ENCODE measurements at regions not wholly inside any gene's neighbourhood (a gene's known extent, or its start where the extent isn't known, plus 50 kb on each side); places are given as distances from the start of the nearest gene placed in this dataset.
"Not testable (repeated sequence)": the region's sequence is repeated elsewhere in the genome, so short reads cannot be mapped to it uniquely, and the experiment has no call there.

DNA sequence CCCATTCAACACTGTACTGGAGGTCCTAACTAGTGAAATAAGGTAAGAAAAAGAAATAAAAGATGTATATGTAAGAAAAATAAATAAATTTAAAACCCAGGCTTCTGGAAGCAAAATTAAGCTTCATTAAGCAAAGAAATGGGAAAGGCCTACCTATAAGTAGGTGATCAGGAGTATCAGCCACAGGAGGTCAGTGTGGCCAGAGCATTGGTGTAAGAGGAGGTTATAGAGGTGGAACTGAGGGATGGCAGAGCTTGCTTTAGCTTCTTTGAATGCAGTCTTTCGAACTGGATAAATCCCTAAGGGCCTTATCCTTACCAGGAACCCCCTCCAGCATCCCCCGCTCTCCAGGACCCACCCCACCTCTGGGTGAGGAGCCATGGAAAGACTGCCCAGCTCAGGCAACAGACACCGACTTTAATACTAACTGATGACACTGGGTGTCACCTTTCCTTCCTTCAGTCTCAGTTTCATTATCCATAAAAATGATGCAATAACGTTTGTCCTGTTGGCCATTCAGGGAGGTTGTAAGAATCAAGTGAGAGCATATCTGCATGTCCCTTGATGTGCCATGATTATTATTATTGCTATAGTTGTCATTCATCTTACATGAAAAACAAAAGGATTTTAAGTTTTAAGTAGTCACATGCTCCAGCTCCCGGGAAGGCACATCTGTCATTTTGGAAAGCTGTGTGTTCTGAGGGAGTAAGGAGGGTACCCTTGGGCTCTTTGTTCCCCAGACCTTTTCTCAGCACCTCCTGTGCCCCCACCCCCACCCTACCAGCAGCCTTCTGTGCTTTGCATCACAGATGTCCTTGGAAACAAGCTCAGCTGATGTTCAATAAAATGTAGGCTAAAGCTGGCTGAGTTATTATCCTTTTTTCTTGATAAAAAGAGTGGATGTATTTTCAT lies 50.8 kb upstream of the CTNNA1 start:
- DNase-seq (ENCODE audit: low read depth, low spot score): no peak

DNA sequence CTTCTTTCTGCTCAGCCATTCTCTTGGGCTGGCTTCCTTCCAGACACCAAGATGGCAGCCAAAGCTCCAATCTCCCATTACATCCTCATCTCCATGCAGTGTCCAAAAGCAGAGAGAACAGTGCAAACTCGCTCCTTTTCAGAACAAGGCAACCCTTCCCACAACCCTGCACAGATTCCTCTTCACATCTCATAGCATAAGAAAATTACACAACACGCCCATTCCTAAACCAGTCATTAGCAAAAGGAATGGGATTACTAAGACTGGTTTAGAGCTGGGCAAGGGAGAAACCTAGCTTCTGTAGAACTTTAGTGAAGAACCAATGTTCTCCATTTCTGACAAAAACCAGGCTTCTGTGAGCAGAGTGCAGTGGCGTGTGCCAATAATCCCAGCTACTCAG lies 51.5 kb upstream of the CTNNA1 start:
- no peak for DNase-seq (ENCODE audit: low read depth, low spot score)

DNA sequence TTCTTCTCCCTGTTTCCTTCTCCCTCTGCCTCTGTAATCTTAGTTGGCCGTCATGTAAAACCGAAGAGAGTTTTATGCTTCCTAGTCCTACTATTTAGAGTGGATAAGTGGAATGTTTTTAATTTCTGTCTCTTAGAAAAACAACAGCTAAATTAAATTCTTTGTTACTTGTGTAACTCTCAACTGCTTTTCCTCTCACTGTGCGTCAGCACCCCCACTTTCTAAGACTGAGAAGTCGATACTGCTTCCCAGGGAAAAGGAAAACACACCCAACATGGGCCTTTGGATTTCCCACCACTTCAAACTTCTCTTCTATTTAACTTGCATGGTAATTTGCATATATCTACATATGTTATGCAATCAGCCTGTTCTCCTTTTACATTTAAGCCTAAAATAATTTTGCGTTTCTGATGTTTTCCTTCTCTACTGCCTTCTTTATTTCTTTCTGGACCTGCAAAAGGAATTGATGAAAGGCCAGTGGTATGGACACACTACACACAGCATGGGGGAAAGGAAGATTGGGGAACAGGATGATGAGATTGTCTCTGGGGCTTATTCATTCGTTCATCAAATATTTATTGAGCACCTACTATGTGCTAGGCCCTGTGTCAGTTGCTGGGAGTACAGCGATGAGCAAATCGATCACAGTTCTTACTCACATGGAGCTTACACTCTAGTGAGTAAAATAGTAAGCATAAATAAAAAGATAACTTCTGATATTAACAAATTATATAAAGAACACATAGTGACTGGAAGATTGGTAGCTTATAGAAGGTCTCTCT lies 52.5 kb upstream of the CTNNA1 start:
- no peak for DNase-seq (ENCODE audit: low read depth, low spot score)

DNA sequence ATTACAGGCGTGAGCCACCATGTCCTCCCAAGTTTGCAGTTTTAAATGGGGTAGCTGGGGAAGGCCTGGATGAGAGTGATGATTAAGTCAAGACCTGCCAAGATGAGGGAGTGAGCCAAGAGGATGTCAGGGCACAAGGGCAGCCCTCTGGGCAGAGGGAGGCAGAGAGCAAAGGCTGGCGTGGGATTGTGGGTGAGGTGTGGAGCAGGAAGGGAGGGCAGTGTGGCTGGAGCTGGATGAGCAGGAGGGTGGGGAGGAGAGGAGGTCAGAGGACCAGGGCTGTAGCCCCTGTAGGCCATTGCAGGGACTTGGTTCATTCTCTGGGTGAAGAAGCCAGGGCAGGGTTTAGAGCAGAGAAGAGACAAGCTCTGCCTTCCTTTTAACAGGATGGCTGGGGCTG lies 53.7 kb upstream of the CTNNA1 start:
- no peak for DNase-seq (ENCODE audit: low read depth, low spot score)

DNA sequence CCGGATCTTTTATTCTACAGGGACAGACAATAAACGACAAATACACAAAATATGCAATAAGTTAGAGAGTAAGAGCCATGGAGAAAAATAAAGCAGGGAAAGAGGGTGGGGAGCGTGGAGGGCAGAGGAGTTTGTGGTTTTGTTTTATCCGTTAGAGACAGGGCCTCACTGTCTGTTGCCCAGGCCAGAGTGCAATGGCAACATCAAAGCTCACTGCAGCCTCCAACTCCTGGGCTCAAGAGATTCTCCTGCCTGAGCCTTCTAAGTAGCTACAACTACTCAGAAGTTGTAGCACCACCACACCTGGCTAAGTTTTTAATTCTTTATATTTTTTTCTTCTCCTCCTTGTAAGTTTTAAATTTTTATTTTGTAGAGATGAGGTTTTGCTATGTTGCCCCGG lies 54.5 kb upstream of the CTNNA1 start:
- no peak for DNase-seq (ENCODE audit: low read depth, low spot score)

DNA sequence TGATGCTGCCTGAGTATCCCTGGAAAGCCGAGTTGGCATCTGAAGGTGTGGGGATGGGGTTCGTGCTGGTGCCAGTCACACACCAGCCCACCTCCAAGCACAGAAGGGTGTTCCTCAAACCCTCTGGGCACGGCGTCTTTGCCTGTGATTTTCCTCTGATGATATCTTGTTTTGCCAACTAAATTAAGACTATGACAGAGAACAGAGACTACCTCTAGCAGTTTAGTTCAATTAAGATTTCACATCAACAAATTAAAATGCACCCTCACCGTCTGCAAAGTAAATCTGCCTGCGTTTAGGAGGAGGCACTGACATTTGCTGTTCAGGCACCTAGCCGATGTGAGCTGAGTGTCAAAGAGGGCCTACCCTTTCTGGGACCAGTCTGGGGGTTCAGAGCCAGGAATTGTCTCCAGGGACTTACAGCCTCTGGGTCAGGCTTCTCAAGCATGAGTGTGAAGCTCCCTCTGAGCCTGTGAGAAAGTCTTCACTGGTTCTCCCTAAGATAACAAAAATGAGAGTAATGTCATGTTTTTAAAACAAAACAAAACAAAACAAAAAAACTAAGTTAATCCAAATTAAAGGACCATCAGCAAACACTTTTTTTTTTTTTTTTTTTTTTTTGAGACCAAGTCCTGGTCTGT lies 55.4 kb upstream of the CTNNA1 start:
- DNase-seq (ENCODE audit: low read depth, low spot score): no peak

DNA sequence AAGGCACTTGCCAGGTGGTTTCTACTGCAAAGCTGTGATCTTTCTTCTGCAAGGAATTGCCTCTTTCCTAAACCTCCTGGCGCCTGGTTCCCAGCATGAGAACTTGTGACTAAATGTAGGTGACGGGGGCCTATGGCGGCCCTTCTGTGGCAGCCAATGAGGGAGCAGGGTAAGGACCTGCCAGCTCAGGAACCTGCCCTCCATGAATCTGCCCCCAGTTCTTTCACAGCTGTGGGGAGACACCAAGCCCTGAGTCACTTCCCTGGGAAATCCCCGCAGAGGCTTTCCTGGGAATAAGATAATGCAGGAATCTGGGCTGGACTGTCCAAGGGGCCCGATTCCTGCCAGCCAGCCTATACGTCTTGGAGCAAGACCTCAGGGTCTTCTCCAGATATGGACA lies 56.7 kb upstream of the CTNNA1 start:
- peak; percentile 66 for DNase-seq (ENCODE audit: low read depth, low spot score)

DNA sequence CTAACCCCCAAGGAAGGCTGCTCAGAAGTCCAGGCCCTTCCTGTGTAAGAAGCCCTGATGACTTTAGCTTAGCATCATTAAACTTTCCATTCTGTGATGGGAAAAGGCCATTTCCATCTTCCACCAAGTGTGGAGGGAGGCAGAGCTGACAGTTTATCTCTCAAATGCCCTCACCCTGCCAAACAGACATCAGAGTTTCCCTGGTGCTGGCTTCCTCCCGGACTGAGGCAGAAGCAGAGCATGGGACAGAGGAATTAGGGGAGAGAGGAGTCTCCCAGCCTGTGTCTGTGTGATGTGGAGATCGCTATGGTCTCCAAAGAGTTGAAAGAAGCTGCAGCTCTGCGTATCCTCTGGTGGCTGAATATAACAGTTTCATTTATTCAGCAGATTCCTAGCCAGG lies 57.4 kb upstream of the CTNNA1 start:
- no peak for DNase-seq (ENCODE audit: low read depth, low spot score)

DNA sequence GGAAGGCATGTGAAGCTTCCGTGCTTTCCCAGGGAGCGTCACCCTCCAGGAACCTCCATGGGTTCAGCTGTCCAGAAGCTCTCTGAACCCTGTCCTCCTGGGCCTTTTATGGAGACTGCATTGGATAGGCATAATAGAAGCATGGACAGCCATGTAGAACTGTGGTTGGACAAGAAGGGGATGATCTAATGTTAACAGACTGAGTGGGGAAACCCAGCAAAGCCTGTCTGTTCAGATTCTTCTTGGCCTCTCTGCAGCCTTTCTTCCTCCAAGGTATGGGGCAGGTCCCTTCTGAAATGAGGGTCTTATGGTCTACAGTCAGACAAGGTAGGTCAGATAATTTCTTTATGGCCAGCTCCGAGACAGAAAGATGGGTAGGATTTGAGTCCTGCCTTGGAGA lies 59.1 kb upstream of the CTNNA1 start:
- DNase-seq (ENCODE audit: low read depth, low spot score): no peak

DNA sequence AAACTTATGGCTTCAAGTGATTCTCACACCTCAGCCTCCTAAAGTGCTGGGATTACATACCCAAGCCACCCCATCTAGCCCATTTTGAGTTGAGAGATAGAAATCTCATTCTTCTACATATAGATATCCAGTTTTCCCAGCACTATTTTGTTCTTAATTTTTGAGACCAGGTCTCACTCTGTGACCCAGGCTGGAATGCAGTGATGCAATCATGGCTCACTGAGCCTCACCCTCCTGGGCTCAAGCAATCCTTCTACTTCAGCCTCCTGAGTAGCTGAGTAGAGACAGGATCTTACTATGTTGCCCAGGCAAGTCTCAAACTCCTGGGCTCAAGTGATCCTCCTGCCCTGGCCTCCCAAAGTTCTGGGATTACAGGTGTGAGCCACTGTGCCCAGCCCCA lies 60.9 kb upstream of the CTNNA1 start:
- DNase-seq (ENCODE audit: low read depth, low spot score): no peak

DNA sequence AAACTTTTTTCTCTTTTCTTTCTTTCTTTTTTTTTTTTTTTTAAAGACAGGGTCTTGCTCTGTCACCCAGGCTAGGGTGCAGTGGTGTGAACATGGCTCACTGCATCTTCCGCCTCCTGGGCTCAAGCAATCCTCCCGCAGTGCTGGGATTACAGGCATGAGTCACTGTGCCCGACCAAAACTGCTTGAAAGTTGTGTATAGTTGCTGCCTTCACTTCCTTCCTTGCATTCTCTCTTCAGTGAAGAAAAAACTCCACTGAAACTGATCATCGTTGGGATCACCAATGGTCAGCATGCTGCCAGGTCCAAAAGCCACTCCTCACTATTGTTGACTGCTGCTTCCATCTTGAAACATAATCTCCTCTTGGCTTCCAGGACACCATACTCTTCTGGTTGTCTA lies 66.6 kb upstream of the CTNNA1 start:
- DNase-seq (ENCODE audit: low read depth, low spot score): peak; percentile 71

DNA sequence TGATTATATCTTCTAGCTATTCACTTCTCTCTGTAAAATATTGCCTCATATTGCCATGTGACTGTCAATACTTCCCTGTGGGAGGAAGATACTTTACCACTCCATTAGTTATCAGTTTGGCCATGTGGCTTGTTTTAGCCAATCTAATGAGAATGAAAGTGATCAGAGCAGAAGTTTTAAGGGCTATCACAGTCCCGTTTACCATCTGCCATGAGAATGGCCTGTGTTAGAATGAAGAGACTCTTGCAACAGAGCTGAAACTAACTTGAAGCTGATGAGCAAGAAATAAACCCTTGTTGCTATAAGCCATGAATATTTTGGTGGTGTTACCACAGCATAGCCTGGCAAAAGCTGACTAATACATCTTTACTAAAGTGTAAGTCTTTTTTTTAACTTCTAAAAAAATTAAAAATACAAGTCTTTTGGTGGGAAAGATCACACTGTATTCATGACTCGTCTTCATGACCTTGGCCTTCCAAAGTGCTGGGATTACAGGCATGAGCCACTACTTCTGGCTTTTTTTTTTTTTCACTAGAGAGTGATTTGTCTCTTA lies 68.0 kb upstream of the CTNNA1 start:
- no peak for DNase-seq (ENCODE audit: low read depth, low spot score)

DNA sequence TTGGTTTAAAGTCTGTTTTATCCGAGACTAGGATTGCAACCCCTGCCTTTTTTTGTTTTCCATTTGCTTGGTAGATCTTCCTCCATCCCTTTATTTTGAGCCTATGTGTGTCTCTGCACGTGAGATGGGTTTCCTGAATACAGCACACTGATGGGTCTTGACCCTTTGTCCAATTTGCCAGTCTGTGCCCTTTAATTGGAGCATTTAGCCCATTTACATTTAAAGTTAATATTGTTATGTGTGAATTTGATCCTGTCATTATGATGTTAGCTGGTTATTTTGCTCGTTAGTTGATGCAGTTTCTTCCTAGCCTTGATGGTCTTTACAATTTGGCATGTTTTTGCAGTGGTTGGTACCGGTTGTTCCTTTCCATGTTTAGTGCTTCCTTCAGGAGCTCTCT lies 70.8 kb upstream of the CTNNA1 start:
- not testable (repeated sequence) for DNase-seq (ENCODE audit: low read depth, low spot score)

DNA sequence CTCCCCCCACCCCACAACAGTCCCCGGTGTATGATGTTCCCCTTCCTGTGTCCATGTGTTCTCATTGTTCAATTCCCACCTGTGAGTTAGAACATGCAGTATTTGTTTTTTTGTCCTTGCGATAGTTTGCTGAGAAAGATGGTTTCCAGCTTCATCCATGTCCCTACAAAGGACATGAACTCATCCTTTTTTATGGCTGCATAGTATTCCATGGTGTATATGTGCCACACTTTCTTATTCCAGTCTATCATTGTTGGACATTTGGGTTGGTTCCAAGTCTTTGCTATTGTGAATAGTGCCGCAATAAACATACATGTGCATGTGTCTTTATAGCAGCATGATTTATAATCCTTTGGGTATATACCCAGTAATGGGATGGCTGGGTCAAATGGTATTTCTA lies 74.4 kb upstream of the CTNNA1 start:
- not testable (repeated sequence) for DNase-seq (ENCODE audit: low read depth, low spot score)

DNA sequence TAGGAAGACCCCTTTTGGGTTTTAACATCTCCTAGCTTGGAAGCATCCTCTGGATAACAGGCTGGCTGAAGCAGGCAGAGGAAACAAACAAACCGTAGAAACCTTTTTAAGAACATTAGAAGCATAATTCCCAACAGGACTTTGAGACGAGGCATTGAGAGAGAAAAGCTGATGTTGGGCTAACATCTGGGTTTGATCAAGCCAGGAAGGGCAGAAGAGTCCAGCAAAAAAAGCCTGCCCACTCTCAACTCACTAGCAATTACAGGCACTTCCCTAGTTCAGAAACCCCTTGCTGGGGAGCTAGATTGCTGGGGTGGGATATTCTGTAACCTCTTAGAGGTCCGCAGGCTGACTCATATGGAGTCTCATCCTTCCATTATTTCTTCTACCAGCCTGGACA lies 75.4 kb upstream of the CTNNA1 start:
- DNase-seq (ENCODE audit: low read depth, low spot score): no peak

DNA sequence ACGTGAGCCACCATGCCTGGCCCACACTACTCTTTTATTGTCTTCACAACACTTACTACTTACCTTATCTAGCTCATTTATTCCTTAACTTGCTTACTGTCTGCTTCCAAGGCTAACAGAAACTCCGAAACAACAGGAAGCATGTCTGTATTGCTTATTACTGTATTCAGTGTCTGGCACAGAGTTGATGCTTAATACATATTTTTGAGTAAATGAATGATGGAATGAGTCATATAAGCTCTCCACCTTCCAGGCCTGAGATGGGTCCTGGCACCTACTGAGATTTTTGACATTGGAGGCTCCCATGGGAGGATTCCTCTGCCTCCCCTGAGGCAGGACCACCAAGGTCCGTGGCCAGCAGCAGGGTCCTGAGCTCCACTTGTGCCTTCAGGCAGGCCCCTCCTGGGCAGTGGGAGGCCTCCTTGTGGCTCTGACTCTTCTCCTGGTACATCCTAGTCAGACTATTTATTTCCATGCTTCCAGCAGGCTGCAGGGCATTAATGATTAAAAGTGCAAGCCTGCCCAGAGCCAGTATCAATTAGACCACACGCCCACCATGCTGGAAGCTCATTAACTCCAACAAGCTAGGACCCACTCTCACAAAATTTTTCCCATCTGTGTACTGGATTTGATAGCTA lies 76.5 kb upstream of the CTNNA1 start:
- no peak for DNase-seq (ENCODE audit: low read depth, low spot score)

DNA sequence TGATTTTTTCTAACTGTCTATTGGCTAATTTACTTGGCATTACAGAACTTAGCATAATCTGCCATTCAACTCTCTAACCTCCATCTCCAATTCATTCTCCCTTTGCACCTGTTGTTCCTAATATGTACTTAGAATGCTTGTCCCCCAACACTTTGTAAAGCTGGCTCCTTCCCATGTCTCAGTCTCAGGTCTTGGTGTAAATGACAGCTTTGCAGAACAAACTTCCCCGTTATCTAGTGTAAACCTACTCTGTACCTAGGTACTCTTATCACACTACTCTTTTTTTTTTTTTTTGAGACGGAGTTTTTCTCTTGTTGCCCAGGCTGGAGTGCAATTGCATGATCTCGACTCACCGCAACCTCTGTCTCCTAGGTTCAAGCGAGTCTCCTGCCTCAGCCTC lies 77.2 kb upstream of the CTNNA1 start:
- DNase-seq (ENCODE audit: low read depth, low spot score): no peak

DNA sequence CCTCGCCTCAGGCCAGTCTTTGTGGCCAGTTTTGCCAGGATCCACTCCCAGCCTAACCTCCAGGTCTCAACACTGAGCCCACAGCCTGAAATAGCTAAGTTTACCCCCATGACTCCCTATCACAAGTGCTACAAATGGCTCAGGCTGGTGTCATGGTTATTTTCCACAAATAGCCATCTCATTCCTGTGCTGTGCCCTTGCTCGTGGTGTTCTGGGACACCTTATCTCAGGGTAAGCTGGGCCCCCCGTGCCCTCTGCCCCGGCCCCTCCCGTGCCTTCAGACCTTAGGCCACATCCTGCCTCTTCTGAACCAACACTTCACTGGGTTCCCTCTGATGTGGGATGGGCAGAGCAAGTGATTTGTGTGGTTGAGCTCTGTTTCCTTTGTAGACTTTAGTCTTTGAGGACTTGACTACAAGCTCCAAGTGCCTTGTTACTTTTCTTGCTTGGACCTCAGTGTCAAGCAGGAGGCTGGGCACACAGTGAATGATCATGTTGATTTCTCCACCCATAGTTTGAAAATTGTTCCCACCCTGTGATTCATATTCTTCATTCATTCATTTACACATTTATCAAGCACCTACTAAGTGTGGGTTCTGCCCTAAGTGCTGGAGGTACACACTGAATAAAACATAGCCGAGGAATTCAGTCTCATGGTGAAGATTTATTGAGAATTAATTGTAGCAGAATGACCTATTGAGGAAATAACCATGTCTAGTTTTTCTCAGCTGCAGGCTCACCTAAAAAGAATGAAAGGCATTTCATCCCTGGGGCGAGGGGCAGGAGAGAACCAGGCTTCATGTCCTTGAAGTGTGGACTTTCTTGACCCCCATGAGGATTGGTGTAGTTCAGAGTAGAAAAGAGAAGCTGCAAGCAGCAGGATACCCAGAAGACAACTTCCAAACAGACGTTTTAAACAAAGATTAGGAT lies 84.5 kb upstream of the CTNNA1 start:
- no peak for DNase-seq (ENCODE audit: low read depth, low spot score)

DNA sequence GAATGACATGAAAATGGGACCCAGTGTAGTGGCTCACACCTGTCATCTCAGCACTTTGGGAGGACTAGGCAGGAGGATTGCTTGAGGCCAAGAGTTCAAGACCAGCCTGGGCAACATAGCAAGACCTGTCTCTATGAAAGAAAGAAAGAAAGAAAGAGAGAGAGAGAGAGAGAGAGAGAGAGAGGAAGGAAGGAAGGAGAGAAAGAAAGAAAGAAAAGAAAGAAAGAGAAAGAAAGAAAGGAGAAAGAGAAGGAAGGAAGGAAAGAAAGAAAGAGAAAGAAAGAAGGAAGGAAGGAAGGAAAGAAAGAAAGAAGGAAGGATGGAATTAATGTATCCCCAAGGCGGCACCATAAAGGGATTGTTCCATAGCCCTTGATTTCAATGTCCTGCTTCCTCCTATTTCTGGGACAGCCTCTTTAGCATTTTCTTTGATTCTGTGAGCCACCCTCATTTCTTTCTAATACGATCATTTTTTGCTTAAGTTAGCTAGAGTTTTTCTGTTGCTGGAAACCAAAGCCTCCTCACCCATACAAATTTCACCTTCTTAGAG lies 85.4 kb upstream of the CTNNA1 start:
- DNase-seq (ENCODE audit: low read depth, low spot score): not testable (repeated sequence)

DNA sequence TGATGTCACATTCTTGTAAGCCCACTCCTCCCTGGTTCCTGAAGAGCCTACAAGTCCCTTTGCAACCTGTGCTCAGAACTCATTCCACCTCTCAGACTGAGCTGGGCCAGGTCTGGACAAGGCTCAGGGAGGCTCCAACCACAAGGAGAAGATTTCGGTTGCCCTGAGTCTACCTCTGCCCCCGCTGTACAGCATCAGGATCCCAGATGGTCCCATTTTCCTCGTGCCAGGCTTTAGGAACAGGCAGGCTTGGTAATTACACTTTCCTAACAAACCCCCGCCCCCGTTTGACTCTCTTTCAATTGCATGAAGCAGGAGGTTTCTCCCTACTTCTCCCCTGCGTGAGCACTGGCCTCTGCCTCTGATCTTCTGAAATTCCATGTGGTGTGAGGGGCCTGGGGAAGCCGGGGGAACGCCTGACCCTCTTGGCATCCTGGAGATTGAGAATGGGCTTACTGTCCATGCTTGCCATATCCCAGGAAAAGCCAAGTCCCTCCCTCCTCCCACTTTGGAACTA lies 86.9 kb upstream of the CTNNA1 start:
- DNase-seq (ENCODE audit: low read depth, low spot score): no peak

Measured in pulmonary artery endothelial cell (primary cell).